ENCODE measurements at regions not wholly inside any gene's neighbourhood (a gene's known extent, or its start where the extent isn't known, plus 50 kb on each side); places are given as distances from the start of the nearest gene placed in this dataset.
"Not testable (repeated sequence)": the region's sequence is repeated elsewhere in the genome, so short reads cannot be mapped to it uniquely, and the experiment has no call there.

- no peak overlapping the region for H3K27ac ChIP-seq (ENCODE audit: low read length)
- peaks cover 3% of the 10 kb centered on the region for H3K4me1 ChIP-seq (ENCODE audit: control insufficient read depth, low read depth, low read length)
- no peaks in the 10 kb centered on the region for H3K36me3 ChIP-seq (ENCODE audit: control insufficient read depth, low read depth, low read length)
- H3K4me3 ChIP-seq (ENCODE audit: low read length): no peak overlapping the region
- H3K9me3 ChIP-seq (ENCODE audit: control insufficient read depth, low read depth, low read length): no peaks in the 10 kb centered on the region
- no peak overlapping the region for H3K9ac ChIP-seq (ENCODE audit: low read length)
- H3K27me3 ChIP-seq (ENCODE audit: control insufficient read depth, insufficient read depth, low read length): no peaks in the 10 kb centered on the region
Observed at GRCh38 chr17:30584810-30585209, 107.6 kb downstream of the GOSR1 start.

GRCh38 chr17:30580916-30581315, 103.7 kb downstream of the GOSR1 start:
- peaks cover 6% of the 10 kb centered on the region for H3K4me1 ChIP-seq (ENCODE audit: control insufficient read depth, low read depth, low read length)
- H3K9me3 ChIP-seq (ENCODE audit: control insufficient read depth, low read depth, low read length): no peaks in the 10 kb centered on the region
- no peak overlapping the region for H3K27ac ChIP-seq (ENCODE audit: low read length)
- H3K36me3 ChIP-seq (ENCODE audit: control insufficient read depth, low read depth, low read length): no peaks in the 10 kb centered on the region
- no peak overlapping the region for H3K9ac ChIP-seq (ENCODE audit: low read length)
- no peaks in the 10 kb centered on the region for H3K27me3 ChIP-seq (ENCODE audit: control insufficient read depth, insufficient read depth, low read length)
- no peak overlapping the region for H3K4me3 ChIP-seq (ENCODE audit: low read length)

- peaks cover 6% of the 10 kb centered on the region for H3K4me1 ChIP-seq (ENCODE audit: control insufficient read depth, low read depth, low read length)
- H3K27me3 ChIP-seq (ENCODE audit: control insufficient read depth, insufficient read depth, low read length): no peaks in the 10 kb centered on the region
- H3K27ac ChIP-seq (ENCODE audit: low read length): no peak overlapping the region
- no peak overlapping the region for H3K9ac ChIP-seq (ENCODE audit: low read length)
- no peaks in the 10 kb centered on the region for H3K9me3 ChIP-seq (ENCODE audit: control insufficient read depth, low read depth, low read length)
- H3K4me3 ChIP-seq (ENCODE audit: low read length): no peak overlapping the region
- H3K36me3 ChIP-seq (ENCODE audit: control insufficient read depth, low read depth, low read length): no peaks in the 10 kb centered on the region
Observed at GRCh38 chr17:30579610-30580315, 102.6 kb downstream of the GOSR1 start.

- not testable (repeated sequence) for H3K27me3 ChIP-seq (ENCODE audit: control insufficient read depth, insufficient read depth, low read length); H3K27ac ChIP-seq (ENCODE audit: low read length); H3K4me3 ChIP-seq (ENCODE audit: low read length); H3K36me3 ChIP-seq (ENCODE audit: control insufficient read depth, low read depth, low read length); H3K9ac ChIP-seq (ENCODE audit: low read length); H3K9me3 ChIP-seq (ENCODE audit: control insufficient read depth, low read depth, low read length); H3K4me1 ChIP-seq (ENCODE audit: control insufficient read depth, low read depth, low read length)
Observed at GRCh38 chr17:30578015-30578717, 101.0 kb downstream of the GOSR1 start.

Data from iPS-18a (cell line).